SK-N-SH (cell line): ENCODE measurements at regions not wholly inside any gene's neighbourhood (a gene's known extent, or its start where the extent isn't known, plus 50 kb on each side); places are given as distances from the start of the nearest gene placed in this dataset.
A peak's percentile ranks its signal among the peaks of the same experiment; 100 is the strongest.

Experiments used
- CTCF ChIA-PET: fragments of 300-600, 350-600 bp; formaldehyde crosslinking; extraction: SDS; loops from one replicate; lab custom pipeline; 2021; lab: Yijun Ruan, JAX
- POLR2A ChIA-PET: fragments of 350-600 bp; sonication (Branson Sonifier 250); formaldehyde crosslinking; extraction: SDS; loops from one replicate; lab custom pipeline; 2020; ENCODE audit warnings: antibody characterized with exemption, inconsistent platforms; lab: Yijun Ruan, JAX
- DNase-seq: peaks from one replicate; pipeline ENCODE4 v3.0.0; 2012
- H2AFZ ChIP-seq: fragments of 200-600 bp; sonication (generic); 2 replicates; pipeline ENCODE4 v1.8.1; 2016; ENCODE audit warnings: antibody characterized with exemption, mild to moderate bottlenecking, low read depth
- H3F3A ChIP-seq: fragments of 200-600 bp; sonication (generic); replicated peaks from 2 replicates; pipeline ENCODE3; 2016; ENCODE audit warnings: antibody characterized with exemption, mild to moderate bottlenecking; ENCODE audit not compliant: insufficient read depth
- H3K27ac ChIP-seq, 2 experiments: fragments of 200-500 bp in 1 of 2; fragments of 200-600 bp in 1 of 2; sonication (Bioruptor generic) in 1 of 2; sonication (generic), shearing (Covaris generic) in 1 of 2; 2 replicates each; pipeline versions ENCODE4 v1.5.1 to v1.6.1; 2014 to 2016; ENCODE audit warnings: low read depth in 2 of 2, inconsistent platforms in 1 of 2, low read length in 1 of 2, mild to moderate bottlenecking in 1 of 2, mixed read lengths in 1 of 2
- H3K27me3 ChIP-seq: fragments of 200-600 bp; sonication (generic), shearing (Covaris generic); 2 replicates; pipeline ENCODE4 v1.6.1; 2016; ENCODE audit warnings: mixed run types; ENCODE audit not compliant: insufficient read depth
- H3K36me3 ChIP-seq, 2 experiments: fragments of 200-500 bp in 1 of 2; fragments of 200-600 bp in 1 of 2; sonication (Bioruptor generic) in 1 of 2; sonication (generic) in 1 of 2; replicated peaks in 1 of 2; 2 replicates each; pipeline versions ENCODE3 to v1.5.1; 2014 to 2016; ENCODE audit warnings: low read length in 1 of 2, mild to moderate bottlenecking in 1 of 2; ENCODE audit not compliant: insufficient read depth in 2 of 2, control insufficient read depth in 1 of 2
- H3K4me1 ChIP-seq, 2 experiments: fragments of 200-500 bp in 1 of 2; fragments of 200-600 bp in 1 of 2; sonication (Bioruptor generic) in 1 of 2; sonication (generic), shearing (Covaris generic) in 1 of 2; 2 replicates each; pipeline versions ENCODE4 v1.5.1 to v1.6.1; 2014 to 2016; ENCODE audit warnings: low read depth in 1 of 2, low read length in 1 of 2, mixed run types in 1 of 2; ENCODE audit not compliant: insufficient read depth in 2 of 2, control insufficient read depth in 1 of 2
- H3K4me2 ChIP-seq: fragments of 200-600 bp; sonication (generic), shearing (Covaris generic); 2 replicates; pipeline ENCODE4 v1.6.1; 2017; ENCODE audit warnings: mixed run types
- H3K4me3 ChIP-seq, 2 experiments: fragments of 200-500 bp in 1 of 2; fragments of 200-600 bp in 1 of 2; sonication (Bioruptor generic) in 1 of 2; sonication (generic), shearing (Covaris generic) in 1 of 2; 2 replicates each; pipeline versions ENCODE4 v1.5.1 to v1.8.1; 2014 to 2016; ENCODE audit warnings: low read depth in 2 of 2, inconsistent platforms in 1 of 2, low read length in 1 of 2, mild to moderate bottlenecking in 1 of 2, mixed read lengths in 1 of 2, moderate library complexity in 1 of 2
- H3K79me2 ChIP-seq: fragments of 200-600 bp; sonication (generic); 2 replicates; pipeline ENCODE4 v1.8.1; 2017; ENCODE audit warnings: mild to moderate bottlenecking; ENCODE audit not compliant: insufficient read depth
- H3K9ac ChIP-seq: fragments of 200-600 bp; sonication (generic); 2 replicates; pipeline ENCODE4 v1.6.1; 2017; ENCODE audit warnings: mixed run types
- H3K9me2 ChIP-seq: fragments of 200-600 bp; sonication (generic); 2 replicates; pipeline ENCODE4 v1.6.1; 2017; ENCODE audit warnings: mixed run types
- H3K9me3 ChIP-seq: fragments of 200-600 bp; sonication (generic); 2 replicates; pipeline ENCODE4 v1.6.1; 2017; ENCODE audit warnings: mixed run types, mild to moderate bottlenecking, moderate library complexity
- H4K20me1 ChIP-seq: fragments of 200-600 bp; sonication (generic); 2 replicates; pipeline ENCODE4 v1.6.1; 2017; ENCODE audit warnings: mild to moderate bottlenecking, mixed run types; ENCODE audit not compliant: insufficient read depth
- CHD2 ChIP-seq: fragments of 150-350 bp; IDR thresholded peaks from 2 replicates; pipeline ENCODE4 v1.6.1; 2018; ENCODE audit warnings: low read length; ENCODE audit not compliant: partially characterized antibody
- EP300 ChIP-seq, 2 experiments: IDR thresholded peaks; 2 replicates each; pipeline versions ENCODE4 v1.4.0 to v1.6.1; 2012; ENCODE audit warnings: borderline replicate concordance in 1 of 2, low read depth in 1 of 2, low read length in 1 of 2
- FOSL2 ChIP-seq: IDR thresholded peaks from 2 replicates; pipeline ENCODE4 v1.4.0; 2012; ENCODE audit warnings: low read depth, mild to moderate bottlenecking, moderate library complexity, borderline replicate concordance
- GABPA ChIP-seq: IDR thresholded peaks from 2 replicates; pipeline ENCODE4 v1.4.0; 2012; ENCODE audit warnings: low read depth, mild to moderate bottlenecking
- GATA2 ChIP-seq: sonication (generic); formaldehyde crosslinking; IDR thresholded peaks from 2 replicates; pipeline ENCODE4 v1.5.0; 2020; ENCODE audit warnings: mild to moderate bottlenecking, missing genetic modification reagents
- JUND ChIP-seq: IDR thresholded peaks from 2 replicates; pipeline ENCODE4 v1.4.0; 2012
- NFIC ChIP-seq: IDR thresholded peaks from 2 replicates; pipeline ENCODE4 v1.4.0; 2012; ENCODE audit warnings: borderline replicate concordance
- NRF1 ChIP-seq: IDR thresholded peaks from 2 replicates; pipeline ENCODE4 v1.6.1; 2012; ENCODE audit warnings: low read depth, mild to moderate bottlenecking, low read length
- SMC3 ChIP-seq: IDR thresholded peaks from 2 replicates; pipeline ENCODE4 v1.6.1; 2012; ENCODE audit warnings: low read depth, low read length, improper control_type of control experiment
- TCF12 ChIP-seq: IDR thresholded peaks from 2 replicates; pipeline ENCODE4 v1.4.0; 2012
- TEAD4 ChIP-seq: IDR thresholded peaks from 2 replicates; pipeline ENCODE4 v1.4.0; 2012; ENCODE audit warnings: mild to moderate bottlenecking, borderline replicate concordance; ENCODE audit not compliant: insufficient read depth
- YY1 ChIP-seq: IDR thresholded peaks from 2 replicates; pipeline ENCODE4 v1.4.0; 2012; ENCODE audit warnings: low read depth, mild to moderate bottlenecking
- WGBS: methylation state at CpG from one replicate; pipeline ENCODE4 v1.1.6; 2017; ENCODE audit warnings: low lambda C conversion rate; 5-methylcytosine and 5-hydroxymethylcytosine counted together
- TF ChIP-seq, protein P1 (sequence below): fragments of 150-350 bp; IDR thresholded peaks from 2 replicates; pipeline ENCODE4 v1.6.1; 2016; ENCODE audit warnings: mild to moderate bottlenecking, low read depth, low read length
- TF ChIP-seq, protein P2 (sequence below): IDR thresholded peaks from 2 replicates; pipeline ENCODE4; 2012
- TF ChIP-seq, protein P3 (sequence below): IDR thresholded peaks from 2 replicates; pipeline ENCODE4 v1.4.0; 2012; ENCODE audit warnings: low read depth, borderline replicate concordance
- TF ChIP-seq, protein P4 (sequence below): IDR thresholded peaks from 2 replicates; pipeline ENCODE4 v1.4.0; 2012; ENCODE audit warnings: low read depth

DNA sequence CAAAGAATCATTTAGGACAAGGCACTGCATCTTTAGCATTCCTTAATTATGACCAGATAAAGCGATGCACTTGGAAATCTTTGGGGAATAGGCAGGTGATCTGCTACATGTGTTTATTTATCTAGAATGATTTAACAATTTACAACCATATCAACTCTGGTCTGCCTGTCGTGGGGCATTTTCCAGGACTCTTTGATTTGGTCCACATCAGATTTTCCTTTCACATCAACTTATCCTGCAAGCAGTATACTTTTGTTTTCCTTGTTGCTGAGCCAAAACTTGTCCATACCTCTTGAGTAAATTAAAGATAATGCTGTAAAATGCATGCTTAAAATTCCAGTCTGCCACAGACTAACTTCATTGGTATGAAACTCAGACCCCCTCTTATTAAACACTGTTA is 312.4 kb upstream of the TCF4 start:
- Histone ChIP-seq H3K79me2 (no peaks in the 10 kb centered on the region), H3K9me3 (no peaks in the 10 kb centered on the region), H3K4me3 (no peak overlapping the region; a peak in 1 of 4 replicates), H3K27me3 (no peaks in the 10 kb centered on the region), H3F3A (peaks cover 8% of the 10 kb centered on the region), H3K36me3 (no peaks in the 10 kb centered on the region), H3K9ac (no peak overlapping the region; the same call in 1 of the 2 replicates), H4K20me1 (no peaks in the 10 kb centered on the region), H3K9me2 (peaks cover 3% of the 10 kb centered on the region; the same call in 1 of the 2 replicates), H3K27ac (peak overlapping the region; percentile 15 to 47; a peak in 2 of 4 replicates), H3K4me1 (peaks cover 0 to 19% of the 10 kb centered on the region in 2 experiments), H3K4me2 (peak overlapping the region; percentile 52), H2AFZ (no peak overlapping the region; the same call in none of the 2 replicates)
- TF ChIP-seq SMC3 (no peak), FOSL2 (0 out of 2 replicates have a peak, but pooled peaks have one; percentile 10), TEAD4 (peak; percentile 55; the same call in 1 of the 2 replicates), EP300 (IDR thresholded peaks at IDR 0.05; ENCODE audit: borderline replicate concordance in 1 of 2, low read depth in 1 of 2, low read length in 1 of 2) (peak in 1 of 2 experiments; percentile 54; a peak in 2 of 4 replicates), JUND (peak; percentile 29; the same call in 1 of the 2 replicates), TCF12 (peak; percentile 60), NFIC (peak; percentile 49), GABPA (no peak)
- TF ChIP-seq, protein P1, sequence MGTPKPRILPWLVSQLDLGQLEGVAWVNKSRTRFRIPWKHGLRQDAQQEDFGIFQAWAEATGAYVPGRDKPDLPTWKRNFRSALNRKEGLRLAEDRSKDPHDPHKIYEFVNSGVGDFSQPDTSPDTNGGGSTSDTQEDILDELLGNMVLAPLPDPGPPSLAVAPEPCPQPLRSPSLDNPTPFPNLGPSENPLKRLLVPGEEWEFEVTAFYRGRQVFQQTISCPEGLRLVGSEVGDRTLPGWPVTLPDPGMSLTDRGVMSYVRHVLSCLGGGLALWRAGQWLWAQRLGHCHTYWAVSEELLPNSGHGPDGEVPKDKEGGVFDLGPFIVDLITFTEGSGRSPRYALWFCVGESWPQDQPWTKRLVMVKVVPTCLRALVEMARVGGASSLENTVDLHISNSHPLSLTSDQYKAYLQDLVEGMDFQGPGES: no peak
- TF ChIP-seq, protein P2, sequence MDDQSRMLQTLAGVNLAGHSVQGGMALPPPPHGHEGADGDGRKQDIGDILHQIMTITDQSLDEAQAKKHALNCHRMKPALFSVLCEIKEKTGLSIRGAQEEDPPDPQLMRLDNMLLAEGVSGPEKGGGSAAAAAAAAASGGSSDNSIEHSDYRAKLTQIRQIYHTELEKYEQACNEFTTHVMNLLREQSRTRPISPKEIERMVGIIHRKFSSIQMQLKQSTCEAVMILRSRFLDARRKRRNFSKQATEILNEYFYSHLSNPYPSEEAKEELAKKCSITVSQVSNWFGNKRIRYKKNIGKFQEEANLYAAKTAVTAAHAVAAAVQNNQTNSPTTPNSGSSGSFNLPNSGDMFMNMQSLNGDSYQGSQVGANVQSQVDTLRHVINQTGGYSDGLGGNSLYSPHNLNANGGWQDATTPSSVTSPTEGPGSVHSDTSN: peak; percentile 50; the same call in 1 of the 2 replicates
- no peak for DNase-seq
- ChIA-PET POLR2A (no interaction called here), CTCF (no interaction called here)
- 15% methylated on average over 2 of the region's 2 CpGs for WGBS

DNA sequence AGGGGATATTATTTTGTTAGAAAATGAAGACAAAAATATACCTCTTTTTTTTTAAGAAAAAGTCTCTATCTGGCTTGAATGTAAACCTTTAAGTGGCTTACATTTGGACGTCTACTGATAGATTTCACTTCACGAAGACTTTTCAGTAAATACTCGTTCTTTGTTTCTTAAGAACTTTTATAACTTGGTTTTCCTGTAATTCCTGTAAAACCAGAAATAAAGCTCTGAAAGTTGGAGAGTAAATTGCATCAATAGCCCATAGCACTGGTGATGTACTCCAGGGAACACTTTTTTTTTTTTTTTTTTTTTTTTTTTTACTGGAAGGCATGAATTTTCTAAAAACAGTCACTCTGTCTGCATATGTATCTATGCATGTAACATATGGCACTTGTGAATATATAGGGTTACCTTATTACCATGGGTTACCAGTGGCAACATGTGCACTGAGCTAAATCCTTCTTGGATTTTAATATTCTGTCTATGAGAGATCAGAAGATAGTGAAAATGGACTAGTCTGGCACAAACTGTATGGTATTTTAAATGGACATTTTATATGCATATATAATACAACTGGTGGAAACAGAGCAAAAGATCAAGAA is 309.2 kb upstream of the TCF4 start:
- no peak overlapping the region for H3K9ac ChIP-seq
- H3K9me3 ChIP-seq: no peaks in the 10 kb centered on the region
- TF ChIP-seq NRF1: no peak
- no peak for TF ChIP-seq SMC3
- no peak for TF ChIP-seq CHD2
- TF ChIP-seq, protein P3, sequence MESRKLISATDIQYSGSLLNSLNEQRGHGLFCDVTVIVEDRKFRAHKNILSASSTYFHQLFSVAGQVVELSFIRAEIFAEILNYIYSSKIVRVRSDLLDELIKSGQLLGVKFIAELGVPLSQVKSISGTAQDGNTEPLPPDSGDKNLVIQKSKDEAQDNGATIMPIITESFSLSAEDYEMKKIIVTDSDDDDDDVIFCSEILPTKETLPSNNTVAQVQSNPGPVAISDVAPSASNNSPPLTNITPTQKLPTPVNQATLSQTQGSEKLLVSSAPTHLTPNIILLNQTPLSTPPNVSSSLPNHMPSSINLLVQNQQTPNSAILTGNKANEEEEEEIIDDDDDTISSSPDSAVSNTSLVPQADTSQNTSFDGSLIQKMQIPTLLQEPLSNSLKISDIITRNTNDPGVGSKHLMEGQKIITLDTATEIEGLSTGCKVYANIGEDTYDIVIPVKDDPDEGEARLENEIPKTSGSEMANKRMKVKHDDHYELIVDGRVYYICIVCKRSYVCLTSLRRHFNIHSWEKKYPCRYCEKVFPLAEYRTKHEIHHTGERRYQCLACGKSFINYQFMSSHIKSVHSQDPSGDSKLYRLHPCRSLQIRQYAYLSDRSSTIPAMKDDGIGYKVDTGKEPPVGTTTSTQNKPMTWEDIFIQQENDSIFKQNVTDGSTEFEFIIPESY: no peak
- TF ChIP-seq EP300 (IDR thresholded peaks at IDR 0.05; ENCODE audit: borderline replicate concordance in 1 of 2, low read depth in 1 of 2, low read length in 1 of 2): no peak
- TF ChIP-seq GATA2 (CRISPR knock-in tag): no peak
- no peak for TF ChIP-seq TEAD4
- TF ChIP-seq YY1: no peak
- TF ChIP-seq, protein P4, sequence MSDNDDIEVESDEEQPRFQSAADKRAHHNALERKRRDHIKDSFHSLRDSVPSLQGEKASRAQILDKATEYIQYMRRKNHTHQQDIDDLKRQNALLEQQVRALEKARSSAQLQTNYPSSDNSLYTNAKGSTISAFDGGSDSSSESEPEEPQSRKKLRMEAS: no peak
- TF ChIP-seq, protein P1: no peak
- no peak for TF ChIP-seq GABPA
- H4K20me1 ChIP-seq: no peaks in the 10 kb centered on the region
- ChIA-PET CTCF (no interaction called here), POLR2A (interaction anchor here (0.7 kb wide), 1 partner anchor 19 kb away, joined by 7 read pairs; no protein-coding TSS in a partner anchor)
- no peaks in the 10 kb centered on the region for H3K9me2 ChIP-seq
- H3K4me1 ChIP-seq: peaks cover 0 to 14% of the 10 kb centered on the region in 2 experiments; a peak in 3 of 4 replicates
- no peak overlapping the region for H3K4me2 ChIP-seq
- no peak overlapping the region for H3K27ac ChIP-seq
- WGBS: 90% methylated on average over 3 of the region's 3 CpGs
- no peak overlapping the region for H2AFZ ChIP-seq
- H3F3A ChIP-seq: peaks cover 8% of the 10 kb centered on the region
- no peaks in the 10 kb centered on the region for H3K36me3 ChIP-seq
- H3K27me3 ChIP-seq: no peaks in the 10 kb centered on the region
- H3K79me2 ChIP-seq: no peaks in the 10 kb centered on the region
- no peak overlapping the region for H3K4me3 ChIP-seq
- no peak for DNase-seq
